IMR-90 (cell line): ENCODE measurements at regions not wholly inside any gene's neighbourhood (a gene's known extent, or its start where the extent isn't known, plus 50 kb on each side); places are given as distances from the start of the nearest gene placed in this dataset.

Experiments used
- ATAC-seq: fragments of 200-7000 bp; cut with Tn5 transposase; 2 replicates; pipeline ENCODE4 v1.9.1; 2020; ENCODE audit warnings: low read depth, mild to moderate bottlenecking, moderate library complexity
- BruUV-seq: library from RNA; stranded (reverse); fragments of 400-500 nt; replicated peaks from 2 replicates; lab custom pipeline; 2021; lab: Mats Ljungman, UMichigan
- CTCF ChIA-PET: fragments of 300-600 bp; formaldehyde crosslinking; extraction: SDS; loops from one replicate; lab custom pipeline; 2021; ENCODE audit warnings: antibody characterized with exemption; lab: Yijun Ruan, JAX
- POLR2A ChIA-PET: fragments of 300-600 bp; sonication (Branson Sonifier 250); formaldehyde crosslinking; loops from one replicate; lab custom pipeline; 2022; ENCODE audit warnings: antibody characterized with exemption; ENCODE audit not compliant: unreplicated experiment; lab: Charles Lee
- DNase-seq: peaks from one replicate; pipeline ENCODE4 v3.0.0; 2013
- H2AFZ ChIP-seq: replicated peaks from 2 replicates; pipeline ENCODE3; 2013; ENCODE audit warnings: low read length, mild to moderate bottlenecking; ENCODE audit not compliant: poor library complexity
- H2AK5ac ChIP-seq: 2 replicates; pipeline ENCODE4 v1.6.1; 2013; ENCODE audit warnings: low read depth, low read length, inconsistent platforms
- H2AK9ac ChIP-seq: replicated peaks from 2 replicates; pipeline ENCODE3; 2013; ENCODE audit warnings: mild to moderate bottlenecking, low read depth, low read length, moderate library complexity; ENCODE audit not compliant: poor library complexity
- H2BK120ac ChIP-seq: 2 replicates; pipeline ENCODE4 v1.6.1; 2013; ENCODE audit warnings: low read depth, low read length, inconsistent platforms
- H2BK15ac ChIP-seq: 3 replicates; pipeline ENCODE4 v1.6.1; 2013; ENCODE audit warnings: low read depth, low read length, inconsistent platforms
- H2BK20ac ChIP-seq: 2 replicates; pipeline ENCODE4 v1.6.1; 2013; ENCODE audit warnings: low read depth, mild to moderate bottlenecking, inconsistent platforms, low read length, moderate library complexity
- H2BK5ac ChIP-seq: 2 replicates; pipeline ENCODE4 v1.6.1; 2013; ENCODE audit warnings: mild to moderate bottlenecking, low read depth, low read length, inconsistent platforms; ENCODE audit not compliant: poor library complexity, severe bottlenecking
- H3K14ac ChIP-seq: replicated peaks from 2 replicates; pipeline ENCODE4 v1.6.1; 2013; ENCODE audit warnings: low read depth, low read length, inconsistent platforms
- H3K18ac ChIP-seq: 2 replicates; pipeline ENCODE4 v1.6.1; 2013; ENCODE audit warnings: low read depth, low read length, control low read depth
- H3K23ac ChIP-seq: 2 replicates; pipeline ENCODE4 v1.6.1; 2013; ENCODE audit warnings: low read depth, low read length, inconsistent platforms
- H3K27ac ChIP-seq: 2 replicates; pipeline ENCODE4 v1.5.1; 2013; ENCODE audit warnings: mild to moderate bottlenecking, control low read depth, low read length; ENCODE audit not compliant: insufficient read depth
- H3K27me3 ChIP-seq: 2 replicates; pipeline ENCODE4 v1.6.1; 2013; ENCODE audit warnings: low read length; ENCODE audit not compliant: control insufficient read depth, insufficient read depth
- H3K36me3 ChIP-seq: 2 replicates; pipeline ENCODE4 v1.6.1; 2013; ENCODE audit warnings: low read length, mixed read lengths; ENCODE audit not compliant: control insufficient read depth, insufficient read depth
- H3K4ac ChIP-seq: 2 replicates; pipeline ENCODE4 v1.6.1; 2013; ENCODE audit warnings: low read depth, low read length, inconsistent platforms
- H3K4me1 ChIP-seq: 2 replicates; pipeline ENCODE4 v1.6.1; 2013; ENCODE audit warnings: low read length, mixed read lengths; ENCODE audit not compliant: control insufficient read depth, insufficient read depth
- H3K4me2 ChIP-seq: 2 replicates; pipeline ENCODE4 v1.6.1; 2013; ENCODE audit warnings: low read depth, mild to moderate bottlenecking, control low read depth, low read length, moderate library complexity
- H3K4me3 ChIP-seq: 2 replicates; pipeline ENCODE4 v1.5.1; 2013; ENCODE audit warnings: low read depth, mild to moderate bottlenecking, control low read depth, low read length, moderate library complexity; ENCODE audit not compliant: insufficient read depth
- H3K56ac ChIP-seq: 2 replicates; pipeline ENCODE4 v1.6.1; 2013; ENCODE audit warnings: low read length, inconsistent platforms; ENCODE audit not compliant: insufficient read depth; ENCODE audit errors: extremely low read depth
- H3K79me1 ChIP-seq, 2 experiments: 2 replicates each; pipeline ENCODE4 v1.6.1; 2013; ENCODE audit warnings: low read length in 2 of 2, inconsistent platforms in 1 of 2, low read depth in 1 of 2
- H3K9ac ChIP-seq: 2 replicates; pipeline ENCODE4 v1.6.1; 2013; ENCODE audit warnings: low read depth, low read length, control low read depth
- H3K9me1 ChIP-seq: 2 replicates; pipeline ENCODE4 v1.6.1; 2013; ENCODE audit warnings: low read length, inconsistent platforms; ENCODE audit not compliant: insufficient read depth
- H3K9me3 ChIP-seq: 2 replicates; pipeline ENCODE4 v1.6.1; 2013; ENCODE audit warnings: low read length; ENCODE audit not compliant: control insufficient read depth, insufficient read depth
- H4K20me1 ChIP-seq: 2 replicates; pipeline ENCODE4 v1.6.1; 2013; ENCODE audit warnings: low read length, inconsistent platforms; ENCODE audit not compliant: insufficient read depth
- H4K5ac ChIP-seq: 2 replicates; pipeline ENCODE4 v1.6.1; 2013; ENCODE audit warnings: mild to moderate bottlenecking, low read depth, low read length, control low read depth
- H4K8ac ChIP-seq, 2 experiments: 2 replicates each; pipeline ENCODE4 v1.6.1; 2013; ENCODE audit warnings: low read depth in 2 of 2, low read length in 2 of 2, control low read depth in 1 of 2, inconsistent platforms in 1 of 2
- H4K91ac ChIP-seq: 2 replicates; pipeline ENCODE4 v1.6.1; 2013; ENCODE audit warnings: low read depth, low read length, inconsistent platforms; ENCODE audit not compliant: insufficient read depth
- CHD1 ChIP-seq: IDR thresholded peaks from 2 replicates; pipeline ENCODE4 v1.6.1; 2012; ENCODE audit warnings: low read depth, low read length, improper control_type of control experiment
- NFE2L2 ChIP-seq: fragments of 150-350 bp; IDR thresholded peaks from 2 replicates; pipeline ENCODE4 v1.6.1; 2016; ENCODE audit warnings: low read depth, mild to moderate bottlenecking, low read length
- POLR2A ChIP-seq: IDR thresholded peaks from 2 replicates; pipeline ENCODE4 v1.6.1; 2012; ENCODE audit warnings: mild to moderate bottlenecking, low read depth, low read length
- RAD21 ChIP-seq: IDR thresholded peaks from 2 replicates; pipeline ENCODE4 v1.6.1; 2012; ENCODE audit warnings: low read length, improper control_type of control experiment
- RCOR1 ChIP-seq: IDR thresholded peaks from 2 replicates; pipeline ENCODE4 v1.6.1; 2012; ENCODE audit warnings: mild to moderate bottlenecking, low read length, improper control_type of control experiment; ENCODE audit not compliant: insufficient replicate concordance
- SMC3 ChIP-seq: fragments of 150-350 bp; IDR thresholded peaks from 2 replicates; pipeline ENCODE4 v1.6.1; 2016; ENCODE audit warnings: low read depth, mild to moderate bottlenecking, antibody characterized with exemption, low read length, moderate library complexity
- WGBS, 2 experiments: methylation state at CpG; one replicate each; pipeline versions ENCODE4 v1.1.5 to v1.1.7; 2013; ENCODE audit warnings: missing lambda C conversion rate in 2 of 2; ENCODE audit not compliant: insufficient read length in 1 of 2; ENCODE audit errors: extremely low coverage in 2 of 2; 5-methylcytosine and 5-hydroxymethylcytosine counted together
- dilution Hi-C: fragments of 300-500 bp; cut with HindIII; formaldehyde crosslinking; loops from one replicate; pipeline ENCODE4 v1.14.3; 2018; ENCODE audit warnings: low sequenced_read_pairs; ENCODE audit not compliant: unreplicated experiment
- in situ Hi-C: fragments of 300-500 bp; cut with MboI; formaldehyde crosslinking; loops from 3 replicates; pipeline ENCODE4 v1.14.3; 2019; ENCODE audit warnings: low sequenced_read_pairs, inconsistent platforms, mixed read lengths
- intact Hi-C: fragments of 100-400 bp; cut with micrococcal nuclease; formaldehyde crosslinking; loops from 2 replicates; pipeline ENCODE4 v1.10.0; 2022
- TF ChIP-seq, protein P1 (sequence below): conservative IDR thresholded peaks from 2 replicates; pipeline ENCODE4 v1.5.1; 2012; ENCODE audit warnings: mild to moderate bottlenecking, low read depth, low read length, improper control_type of control experiment
- TF ChIP-seq, protein P2 (sequence below): fragments of 150-350 bp; IDR thresholded peaks from 2 replicates; pipeline ENCODE4 v1.6.1; 2017; ENCODE audit warnings: mild to moderate bottlenecking, antibody characterized with exemption, low read length, low read depth

DNA sequence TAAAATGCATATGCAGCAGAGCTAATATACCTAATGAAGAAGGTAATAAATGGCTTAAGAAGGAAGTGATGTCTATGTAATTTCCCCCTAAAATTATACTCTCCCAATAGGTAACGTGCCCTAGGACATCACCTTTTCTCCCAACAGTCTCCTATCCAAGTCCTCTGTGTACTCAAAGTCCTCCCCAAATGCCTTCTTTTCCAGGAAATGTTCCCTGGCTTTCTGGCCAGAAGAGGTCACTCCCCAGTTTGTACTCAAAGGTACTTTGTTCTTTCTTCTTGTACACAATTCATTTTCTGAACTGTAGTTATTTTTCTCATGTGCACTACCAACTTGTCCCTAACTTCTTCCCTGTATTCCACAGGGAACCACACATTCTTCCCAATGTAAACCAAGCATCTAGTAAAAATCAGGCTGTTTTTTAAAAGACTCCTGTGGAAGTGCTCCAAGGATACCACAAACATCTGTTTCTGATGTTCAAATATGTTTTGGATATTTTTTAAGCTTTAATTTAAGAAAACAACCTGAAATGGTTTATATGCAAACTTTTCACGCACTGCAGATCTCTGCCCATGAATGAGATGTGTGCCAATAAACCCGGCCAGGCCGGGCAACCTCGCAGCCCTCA is 262.3 kb upstream of the KLF14 start:
- peak overlapping the region; percentile 74; the same call in 1 of the 3 replicates for H2BK15ac ChIP-seq
- in situ Hi-C loops (no loop called here), dilution Hi-C loops (no loop called here), intact Hi-C loops (no loop called here)
- H3K56ac ChIP-seq: peak overlapping the region; percentile 47
- peak overlapping the region; percentile 23 for H3K4me2 ChIP-seq
- peak overlapping the region; percentile 63 for H4K91ac ChIP-seq
- H4K8ac ChIP-seq: peak overlapping the region; percentile 15 to 61; a peak in 2 of 4 replicates
- peak overlapping the region; percentile 89 for H2AK5ac ChIP-seq
- H3K23ac ChIP-seq: peak overlapping the region; percentile 66; the same call in 1 of the 2 replicates
- H3K18ac ChIP-seq: peak overlapping the region; percentile 57
- H4K5ac ChIP-seq: peak overlapping the region; percentile 79; the same call in 1 of the 2 replicates
- DNase-seq (no peak), ATAC-seq (peak; percentile 40)
- H3K27me3 ChIP-seq: no peaks in the 10 kb centered on the region
- no peak overlapping the region for H3K4me3 ChIP-seq
- H3K4ac ChIP-seq: peak overlapping the region; percentile 59
- H2AFZ ChIP-seq: peak overlapping the region; percentile 39
- peak overlapping the region; percentile 75 for H3K14ac ChIP-seq
- H3K9ac ChIP-seq: peak overlapping the region; percentile 40; the same call in 1 of the 2 replicates
- H2BK120ac ChIP-seq: peak overlapping the region; percentile 70
- peak overlapping the region; percentile 71 for H2BK5ac ChIP-seq
- peak overlapping the region; percentile 81 for H2BK20ac ChIP-seq
- peak overlapping the region; percentile 91 for H3K27ac ChIP-seq
- H3K36me3 ChIP-seq: peaks cover 5% of the 10 kb centered on the region; the same call in 1 of the 2 replicates
- POLR2A ChIA-PET: interaction anchor here (0.5 kb wide), 2 partner anchors 90 to 101 kb away, joined by 4 to 10 read pairs; no protein-coding TSS in a partner anchor
- H3K79me1 ChIP-seq: peaks cover 27 to 68% of the 10 kb centered on the region in 2 experiments
- WGBS, 2 experiments: 83% methylated on average over 1 of the region's 5 CpGs; no CpG with 5 or more reads in 1 of the 2 experiments
- CTCF ChIA-PET: interaction anchor here (1.6 to 2.2 kb wide), 2 partner anchors 14 to 99 kb away, joined by 3 to 9 read pairs; no protein-coding TSS in a partner anchor
- TF ChIP-seq, protein P1, sequence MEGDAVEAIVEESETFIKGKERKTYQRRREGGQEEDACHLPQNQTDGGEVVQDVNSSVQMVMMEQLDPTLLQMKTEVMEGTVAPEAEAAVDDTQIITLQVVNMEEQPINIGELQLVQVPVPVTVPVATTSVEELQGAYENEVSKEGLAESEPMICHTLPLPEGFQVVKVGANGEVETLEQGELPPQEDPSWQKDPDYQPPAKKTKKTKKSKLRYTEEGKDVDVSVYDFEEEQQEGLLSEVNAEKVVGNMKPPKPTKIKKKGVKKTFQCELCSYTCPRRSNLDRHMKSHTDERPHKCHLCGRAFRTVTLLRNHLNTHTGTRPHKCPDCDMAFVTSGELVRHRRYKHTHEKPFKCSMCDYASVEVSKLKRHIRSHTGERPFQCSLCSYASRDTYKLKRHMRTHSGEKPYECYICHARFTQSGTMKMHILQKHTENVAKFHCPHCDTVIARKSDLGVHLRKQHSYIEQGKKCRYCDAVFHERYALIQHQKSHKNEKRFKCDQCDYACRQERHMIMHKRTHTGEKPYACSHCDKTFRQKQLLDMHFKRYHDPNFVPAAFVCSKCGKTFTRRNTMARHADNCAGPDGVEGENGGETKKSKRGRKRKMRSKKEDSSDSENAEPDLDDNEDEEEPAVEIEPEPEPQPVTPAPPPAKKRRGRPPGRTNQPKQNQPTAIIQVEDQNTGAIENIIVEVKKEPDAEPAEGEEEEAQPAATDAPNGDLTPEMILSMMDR: no peak
- TF ChIP-seq RAD21: no peak
- TF ChIP-seq, protein P2, sequence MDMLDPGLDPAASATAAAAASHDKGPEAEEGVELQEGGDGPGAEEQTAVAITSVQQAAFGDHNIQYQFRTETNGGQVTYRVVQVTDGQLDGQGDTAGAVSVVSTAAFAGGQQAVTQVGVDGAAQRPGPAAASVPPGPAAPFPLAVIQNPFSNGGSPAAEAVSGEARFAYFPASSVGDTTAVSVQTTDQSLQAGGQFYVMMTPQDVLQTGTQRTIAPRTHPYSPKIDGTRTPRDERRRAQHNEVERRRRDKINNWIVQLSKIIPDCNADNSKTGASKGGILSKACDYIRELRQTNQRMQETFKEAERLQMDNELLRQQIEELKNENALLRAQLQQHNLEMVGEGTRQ: no peak
- TF ChIP-seq RCOR1: no peak
- no peak for TF ChIP-seq SMC3
- TF ChIP-seq POLR2A: no peak
- TF ChIP-seq CHD1: no peak
- no peak for TF ChIP-seq NFE2L2
- no TSS peak for BruUV-seq
- H2AK9ac ChIP-seq: no peak overlapping the region
- H3K4me1 ChIP-seq: peaks cover 15% of the 10 kb centered on the region
- H4K20me1 ChIP-seq: peaks cover 19% of the 10 kb centered on the region
- H3K9me3 ChIP-seq: no peaks in the 10 kb centered on the region
- peaks cover 9% of the 10 kb centered on the region; the same call in 1 of the 2 replicates for H3K9me1 ChIP-seq
